SK-N-SH (cell line): ENCODE measurements at regions not wholly inside any gene's neighbourhood (a gene's known extent, or its start where the extent isn't known, plus 50 kb on each side); places are given as distances from the start of the nearest gene placed in this dataset.

Source experiments
- CTCF ChIA-PET: fragments of 300-600, 350-600 bp; formaldehyde crosslinking; extraction: SDS; loops from one replicate; lab custom pipeline; 2021; lab: Yijun Ruan, JAX
- POLR2A ChIA-PET: fragments of 350-600 bp; sonication (Branson Sonifier 250); formaldehyde crosslinking; extraction: SDS; loops from one replicate; lab custom pipeline; 2020; ENCODE audit warnings: antibody characterized with exemption, inconsistent platforms; lab: Yijun Ruan, JAX
- DNase-seq: peaks from one replicate; pipeline ENCODE4 v3.0.0; 2012
- H2AFZ ChIP-seq: fragments of 200-600 bp; sonication (generic); 2 replicates; pipeline ENCODE4 v1.8.1; 2016; ENCODE audit warnings: antibody characterized with exemption, mild to moderate bottlenecking, low read depth
- H3F3A ChIP-seq: fragments of 200-600 bp; sonication (generic); replicated peaks from 2 replicates; pipeline ENCODE3; 2016; ENCODE audit warnings: antibody characterized with exemption, mild to moderate bottlenecking; ENCODE audit not compliant: insufficient read depth
- H3K27ac ChIP-seq, 2 experiments: fragments of 200-500 bp in 1 of 2; fragments of 200-600 bp in 1 of 2; sonication (Bioruptor generic) in 1 of 2; sonication (generic), shearing (Covaris generic) in 1 of 2; 2 replicates each; pipeline versions ENCODE4 v1.5.1 to v1.6.1; 2014 to 2016; ENCODE audit warnings: low read depth in 2 of 2, inconsistent platforms in 1 of 2, low read length in 1 of 2, mild to moderate bottlenecking in 1 of 2, mixed read lengths in 1 of 2
- H3K27me3 ChIP-seq: fragments of 200-600 bp; sonication (generic), shearing (Covaris generic); 2 replicates; pipeline ENCODE4 v1.6.1; 2016; ENCODE audit warnings: mixed run types; ENCODE audit not compliant: insufficient read depth
- H3K36me3 ChIP-seq, 2 experiments: fragments of 200-500 bp in 1 of 2; fragments of 200-600 bp in 1 of 2; sonication (Bioruptor generic) in 1 of 2; sonication (generic) in 1 of 2; replicated peaks in 1 of 2; 2 replicates each; pipeline versions ENCODE3 to v1.5.1; 2014 to 2016; ENCODE audit warnings: low read length in 1 of 2, mild to moderate bottlenecking in 1 of 2; ENCODE audit not compliant: insufficient read depth in 2 of 2, control insufficient read depth in 1 of 2
- H3K4me1 ChIP-seq, 2 experiments: fragments of 200-500 bp in 1 of 2; fragments of 200-600 bp in 1 of 2; sonication (Bioruptor generic) in 1 of 2; sonication (generic), shearing (Covaris generic) in 1 of 2; 2 replicates each; pipeline versions ENCODE4 v1.5.1 to v1.6.1; 2014 to 2016; ENCODE audit warnings: low read depth in 1 of 2, low read length in 1 of 2, mixed run types in 1 of 2; ENCODE audit not compliant: insufficient read depth in 2 of 2, control insufficient read depth in 1 of 2
- H3K4me2 ChIP-seq: fragments of 200-600 bp; sonication (generic), shearing (Covaris generic); 2 replicates; pipeline ENCODE4 v1.6.1; 2017; ENCODE audit warnings: mixed run types
- H3K4me3 ChIP-seq, 2 experiments: fragments of 200-500 bp in 1 of 2; fragments of 200-600 bp in 1 of 2; sonication (Bioruptor generic) in 1 of 2; sonication (generic), shearing (Covaris generic) in 1 of 2; 2 replicates each; pipeline versions ENCODE4 v1.5.1 to v1.8.1; 2014 to 2016; ENCODE audit warnings: low read depth in 2 of 2, inconsistent platforms in 1 of 2, low read length in 1 of 2, mild to moderate bottlenecking in 1 of 2, mixed read lengths in 1 of 2, moderate library complexity in 1 of 2
- H3K79me2 ChIP-seq: fragments of 200-600 bp; sonication (generic); 2 replicates; pipeline ENCODE4 v1.8.1; 2017; ENCODE audit warnings: mild to moderate bottlenecking; ENCODE audit not compliant: insufficient read depth
- H3K9ac ChIP-seq: fragments of 200-600 bp; sonication (generic); 2 replicates; pipeline ENCODE4 v1.6.1; 2017; ENCODE audit warnings: mixed run types
- H3K9me2 ChIP-seq: fragments of 200-600 bp; sonication (generic); 2 replicates; pipeline ENCODE4 v1.6.1; 2017; ENCODE audit warnings: mixed run types
- H3K9me3 ChIP-seq: fragments of 200-600 bp; sonication (generic); 2 replicates; pipeline ENCODE4 v1.6.1; 2017; ENCODE audit warnings: mixed run types, mild to moderate bottlenecking, moderate library complexity
- H4K20me1 ChIP-seq: fragments of 200-600 bp; sonication (generic); 2 replicates; pipeline ENCODE4 v1.6.1; 2017; ENCODE audit warnings: mild to moderate bottlenecking, mixed run types; ENCODE audit not compliant: insufficient read depth
- CHD2 ChIP-seq: fragments of 150-350 bp; IDR thresholded peaks from 2 replicates; pipeline ENCODE4 v1.6.1; 2018; ENCODE audit warnings: low read length; ENCODE audit not compliant: partially characterized antibody
- EP300 ChIP-seq, 2 experiments: IDR thresholded peaks; 2 replicates each; pipeline versions ENCODE4 v1.4.0 to v1.6.1; 2012; ENCODE audit warnings: borderline replicate concordance in 1 of 2, low read depth in 1 of 2, low read length in 1 of 2
- FOSL2 ChIP-seq: IDR thresholded peaks from 2 replicates; pipeline ENCODE4 v1.4.0; 2012; ENCODE audit warnings: low read depth, mild to moderate bottlenecking, moderate library complexity, borderline replicate concordance
- GATA2 ChIP-seq: sonication (generic); formaldehyde crosslinking; IDR thresholded peaks from 2 replicates; pipeline ENCODE4 v1.5.0; 2020; ENCODE audit warnings: mild to moderate bottlenecking, missing genetic modification reagents
- JUND ChIP-seq: IDR thresholded peaks from 2 replicates; pipeline ENCODE4 v1.4.0; 2012
- MXI1 ChIP-seq: IDR thresholded peaks from 2 replicates; pipeline ENCODE4 v1.6.1; 2012; ENCODE audit warnings: mild to moderate bottlenecking, low read depth, low read length, improper control_type of control experiment
- NFIC ChIP-seq: IDR thresholded peaks from 2 replicates; pipeline ENCODE4 v1.4.0; 2012; ENCODE audit warnings: borderline replicate concordance
- PBX3 ChIP-seq: IDR thresholded peaks from 2 replicates; pipeline ENCODE4; 2012
- POLR2AphosphoS5 ChIP-seq: IDR thresholded peaks from 2 replicates; pipeline ENCODE4 v1.6.1; 2012; ENCODE audit warnings: low read depth, low read length
- RCOR1 ChIP-seq: fragments of 150-350 bp; IDR thresholded peaks from 2 replicates; pipeline ENCODE4 v1.6.1; 2017; ENCODE audit warnings: antibody characterized with exemption, low read length
- RFX5 ChIP-seq: IDR thresholded peaks from 2 replicates; pipeline ENCODE4 v1.6.1; 2012; ENCODE audit warnings: mild to moderate bottlenecking, improper control_type of control experiment, low read length
- SIN3A ChIP-seq: IDR thresholded peaks from 2 replicates; pipeline ENCODE4 v1.6.1; 2012; ENCODE audit warnings: low read depth, mild to moderate bottlenecking, low read length, moderate library complexity, borderline replicate concordance
- TEAD4 ChIP-seq: IDR thresholded peaks from 2 replicates; pipeline ENCODE4 v1.4.0; 2012; ENCODE audit warnings: mild to moderate bottlenecking, borderline replicate concordance; ENCODE audit not compliant: insufficient read depth
- WGBS: methylation state at CpG from one replicate; pipeline ENCODE4 v1.1.6; 2017; ENCODE audit warnings: low lambda C conversion rate; 5-methylcytosine and 5-hydroxymethylcytosine counted together
- TF ChIP-seq, protein P1 (sequence below): IDR thresholded peaks from 2 replicates; pipeline ENCODE4 v1.4.0; 2012; ENCODE audit warnings: low read depth
- TF ChIP-seq, protein P2 (sequence below): fragments of 150-350 bp; IDR thresholded peaks from 2 replicates; pipeline ENCODE4 v1.6.1; 2016; ENCODE audit warnings: mild to moderate bottlenecking, low read depth, low read length
- TF ChIP-seq, protein P3 (sequence below): fragments of 150-350 bp; IDR thresholded peaks from 2 replicates; pipeline ENCODE4 v1.6.1; 2017; ENCODE audit warnings: antibody characterized with exemption, low read length, low read depth, borderline replicate concordance
- TF ChIP-seq, protein P4 (sequence below): IDR thresholded peaks from 2 replicates; pipeline ENCODE4 v1.4.0; 2012; ENCODE audit warnings: low read depth, borderline replicate concordance
- TF ChIP-seq, protein P5 (sequence below): fragments of 200-600 bp; sonication (generic); IDR thresholded peaks from 2 replicates; pipeline ENCODE4 v1.6.1; 2017; ENCODE audit warnings: antibody characterized with exemption, mild to moderate bottlenecking, moderate library complexity

- peaks cover 0 to 3% of the 10 kb centered on the region in 2 experiments; a peak in 2 of 4 replicates for H3K4me1 ChIP-seq
- no peaks in the 10 kb centered on the region for H3K27me3 ChIP-seq
- H3K79me2 ChIP-seq = no peaks in the 10 kb centered on the region
- no peak overlapping the region for H3K9ac ChIP-seq
- no peaks in the 10 kb centered on the region; the same call in 1 of the 2 replicates for H3K9me3 ChIP-seq
- no peak overlapping the region for H3K4me3 ChIP-seq
- POLR2A ChIA-PET = no interaction called here
- H2AFZ ChIP-seq = no peak overlapping the region
- DNase-seq = no peak
- H3K36me3 ChIP-seq = no peaks in the 10 kb centered on the region
- CTCF ChIA-PET = no interaction called here
- TF ChIP-seq NFIC = no peak
- TF ChIP-seq, protein P1, sequence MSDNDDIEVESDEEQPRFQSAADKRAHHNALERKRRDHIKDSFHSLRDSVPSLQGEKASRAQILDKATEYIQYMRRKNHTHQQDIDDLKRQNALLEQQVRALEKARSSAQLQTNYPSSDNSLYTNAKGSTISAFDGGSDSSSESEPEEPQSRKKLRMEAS = no peak
- TF ChIP-seq POLR2AphosphoS5 = no peak
- TF ChIP-seq, protein P2, sequence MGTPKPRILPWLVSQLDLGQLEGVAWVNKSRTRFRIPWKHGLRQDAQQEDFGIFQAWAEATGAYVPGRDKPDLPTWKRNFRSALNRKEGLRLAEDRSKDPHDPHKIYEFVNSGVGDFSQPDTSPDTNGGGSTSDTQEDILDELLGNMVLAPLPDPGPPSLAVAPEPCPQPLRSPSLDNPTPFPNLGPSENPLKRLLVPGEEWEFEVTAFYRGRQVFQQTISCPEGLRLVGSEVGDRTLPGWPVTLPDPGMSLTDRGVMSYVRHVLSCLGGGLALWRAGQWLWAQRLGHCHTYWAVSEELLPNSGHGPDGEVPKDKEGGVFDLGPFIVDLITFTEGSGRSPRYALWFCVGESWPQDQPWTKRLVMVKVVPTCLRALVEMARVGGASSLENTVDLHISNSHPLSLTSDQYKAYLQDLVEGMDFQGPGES = no peak
- TF ChIP-seq, protein P3, sequence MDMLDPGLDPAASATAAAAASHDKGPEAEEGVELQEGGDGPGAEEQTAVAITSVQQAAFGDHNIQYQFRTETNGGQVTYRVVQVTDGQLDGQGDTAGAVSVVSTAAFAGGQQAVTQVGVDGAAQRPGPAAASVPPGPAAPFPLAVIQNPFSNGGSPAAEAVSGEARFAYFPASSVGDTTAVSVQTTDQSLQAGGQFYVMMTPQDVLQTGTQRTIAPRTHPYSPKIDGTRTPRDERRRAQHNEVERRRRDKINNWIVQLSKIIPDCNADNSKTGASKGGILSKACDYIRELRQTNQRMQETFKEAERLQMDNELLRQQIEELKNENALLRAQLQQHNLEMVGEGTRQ = no peak
- TF ChIP-seq, protein P4, sequence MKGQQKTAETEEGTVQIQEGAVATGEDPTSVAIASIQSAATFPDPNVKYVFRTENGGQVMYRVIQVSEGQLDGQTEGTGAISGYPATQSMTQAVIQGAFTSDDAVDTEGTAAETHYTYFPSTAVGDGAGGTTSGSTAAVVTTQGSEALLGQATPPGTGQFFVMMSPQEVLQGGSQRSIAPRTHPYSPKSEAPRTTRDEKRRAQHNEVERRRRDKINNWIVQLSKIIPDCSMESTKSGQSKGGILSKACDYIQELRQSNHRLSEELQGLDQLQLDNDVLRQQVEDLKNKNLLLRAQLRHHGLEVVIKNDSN = no peak
- TF ChIP-seq JUND = no peak
- no peak for TF ChIP-seq FOSL2
- no peak for TF ChIP-seq MXI1
- TF ChIP-seq CHD2 = no peak
- no peak for TF ChIP-seq SIN3A
- TF ChIP-seq GATA2 (CRISPR knock-in tag) = no peak
- no peak for TF ChIP-seq RFX5
- no peak for TF ChIP-seq RCOR1
- no peak for TF ChIP-seq EP300 (IDR thresholded peaks at IDR 0.05; ENCODE audit: borderline replicate concordance in 1 of 2, low read depth in 1 of 2, low read length in 1 of 2)
- TF ChIP-seq, protein P5, sequence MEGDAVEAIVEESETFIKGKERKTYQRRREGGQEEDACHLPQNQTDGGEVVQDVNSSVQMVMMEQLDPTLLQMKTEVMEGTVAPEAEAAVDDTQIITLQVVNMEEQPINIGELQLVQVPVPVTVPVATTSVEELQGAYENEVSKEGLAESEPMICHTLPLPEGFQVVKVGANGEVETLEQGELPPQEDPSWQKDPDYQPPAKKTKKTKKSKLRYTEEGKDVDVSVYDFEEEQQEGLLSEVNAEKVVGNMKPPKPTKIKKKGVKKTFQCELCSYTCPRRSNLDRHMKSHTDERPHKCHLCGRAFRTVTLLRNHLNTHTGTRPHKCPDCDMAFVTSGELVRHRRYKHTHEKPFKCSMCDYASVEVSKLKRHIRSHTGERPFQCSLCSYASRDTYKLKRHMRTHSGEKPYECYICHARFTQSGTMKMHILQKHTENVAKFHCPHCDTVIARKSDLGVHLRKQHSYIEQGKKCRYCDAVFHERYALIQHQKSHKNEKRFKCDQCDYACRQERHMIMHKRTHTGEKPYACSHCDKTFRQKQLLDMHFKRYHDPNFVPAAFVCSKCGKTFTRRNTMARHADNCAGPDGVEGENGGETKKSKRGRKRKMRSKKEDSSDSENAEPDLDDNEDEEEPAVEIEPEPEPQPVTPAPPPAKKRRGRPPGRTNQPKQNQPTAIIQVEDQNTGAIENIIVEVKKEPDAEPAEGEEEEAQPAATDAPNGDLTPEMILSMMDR = no peak
- TF ChIP-seq PBX3 = no peak
- no peak for TF ChIP-seq TEAD4
- TF ChIP-seq, all 33 proteins: peak for 0
- Histone ChIP-seq H3F3A (no peaks in the 10 kb centered on the region), H4K20me1 (no peaks in the 10 kb centered on the region), H3K27ac (no peak overlapping the region), H3K4me2 (no peak overlapping the region), H3K9me2 (no peaks in the 10 kb centered on the region)
- 95% methylated on average over 2 of the region's 2 CpGs for WGBS
These were observed 850.9 kb downstream of the USP25 start for GRCh38 chr21:16580661-16581060.
